ENCODE measurements at regions not wholly inside any gene's neighbourhood (a gene's known extent, or its start where the extent isn't known, plus 50 kb on each side); places are given as distances from the start of the nearest gene placed in this dataset.

- Histone ChIP-seq H3K79me2 (ENCODE audit: insufficient read depth, low read length) (no peaks in the 10 kb centered on the region), H2AFZ (ENCODE audit: low read length) (no peak overlapping the region), H3K4me2 (ENCODE audit: low read depth, low read length) (no peak overlapping the region), H3K9me3 (ENCODE audit: low read length) (no peaks in the 10 kb centered on the region), H4K20me1 (ENCODE audit: insufficient read depth, low read length) (peaks cover 5% of the 10 kb centered on the region; the same call in 1 of the 2 replicates), H3K27ac (ENCODE audit: extremely low read length, insufficient read depth, low read length) (no peak overlapping the region), H3K36me3 (replicated peaks in 1 of 2; ENCODE audit: control insufficient read depth in 1 of 2, insufficient read depth in 2 of 2, low read length in 2 of 2) (no peaks in the 10 kb centered on the region), H3K27me3 (ENCODE audit: control insufficient read depth in 1 of 2, insufficient read depth in 2 of 2, low read length in 2 of 2) (no peaks in the 10 kb centered on the region; a peak in 1 of 5 replicates), H3K4me1 (ENCODE audit: insufficient read depth, low read length) (no peaks in the 10 kb centered on the region), H3K9ac (ENCODE audit: insufficient read depth, low read depth, low read length) (no peak overlapping the region), H3K4me3 (replicated peaks in 1 of 3; ENCODE audit: insufficient read depth in 1 of 3, low read depth in 2 of 3, low read length in 3 of 3) (no peak overlapping the region)
- no peak for FAIRE-seq
- CTCF ChIA-PET (ENCODE audit: low intra/inter-chr PET ratio, low total read pairs), result no interaction called here
- no peak for TF ChIP-seq ZNF335 (CRISPR knock-in tag; IDR thresholded peaks at IDR 0.05)
- no peak for TF ChIP-seq SP5 (CRISPR knock-in tag; IDR thresholded peaks at IDR 0.05; ENCODE audit: borderline replicate concordance, low read depth)
- TF ChIP-seq ARNT (IDR thresholded peaks at IDR 0.05), result no peak
- no peak for TF ChIP-seq MXD3 (CRISPR knock-in tag; IDR thresholded peaks at IDR 0.05)
- TF ChIP-seq THAP7 (CRISPR knock-in tag; IDR thresholded peaks at IDR 0.05), result no peak
- no peak for TF ChIP-seq ZFP82 (CRISPR knock-in tag; IDR thresholded peaks at IDR 0.05; ENCODE audit: borderline replicate concordance)
- no peak for TF ChIP-seq ZNF263 (CRISPR knock-in tag; IDR thresholded peaks at IDR 0.05)
- TF ChIP-seq IRF1 (CRISPR knock-in tag; IDR thresholded peaks at IDR 0.05; ENCODE audit: low read depth), result no peak
- no peak for TF ChIP-seq ZNF180 (CRISPR knock-in tag; IDR thresholded peaks at IDR 0.05; ENCODE audit: borderline replicate concordance, low read depth)
- no peak for TF ChIP-seq TOE1 (CRISPR knock-in tag; IDR thresholded peaks at IDR 0.05)
- TF ChIP-seq ONECUT2 (CRISPR knock-in tag; IDR thresholded peaks at IDR 0.05), result no peak
- TF ChIP-seq ZNF777 (CRISPR knock-in tag; IDR thresholded peaks at IDR 0.05), result no peak
- TF ChIP-seq ZNF143 (CRISPR knock-in tag; IDR thresholded peaks at IDR 0.05), result no peak
- POLR2A ChIA-PET, result no interaction called here
- in situ Hi-C loops (cut with HindIII; ENCODE audit: extremely low pct_ligation_motif_present, low pct_unique_long_range_greater_than_20kb), result no loop called here
- 11% methylated on average over 3 of the region's 3 CpGs for WGBS (ENCODE audit: low lambda C conversion rate)
- intact Hi-C loops (cut with micrococcal nuclease; ENCODE audit: unreplicated experiment), result no loop called here
- DNase-seq (ENCODE audit: low spot score), result no peak
- BruUV-seq (replicated peaks), result no TSS peak
- no peak for ATAC-seq
Observed at GRCh38 chr5:141745390-141745789, 63.4 kb upstream of the ARAP3 start.

Measured in HepG2 (cell line).